Muscle layer of duodenum (tissue), 2 donors: ENCODE measurements at regions not wholly inside any gene's neighbourhood (a gene's known extent, or its start where the extent isn't known, plus 50 kb on each side); places are given as distances from the start of the nearest gene placed in this dataset.
"Not testable (repeated sequence)": the region's sequence is repeated elsewhere in the genome, so short reads cannot be mapped to it uniquely, and the experiment has no call there.

ENCODE experiments used
- H3K27ac ChIP-seq: one replicate; pipeline ENCODE4 v1.7.0; 2013; ENCODE audit warnings: mild to moderate bottlenecking, low read length
- H3K27me3 ChIP-seq: one replicate; pipeline ENCODE4 v1.7.0; 2013; ENCODE audit warnings: low read depth, mild to moderate bottlenecking, control low read depth, low read length
- H3K36me3 ChIP-seq, 2 donors: one replicate each; pipeline ENCODE4 v1.7.0; 2013; ENCODE audit warnings: low read length in 2 of 2, control low read depth in 1 of 2, mild to moderate bottlenecking in 1 of 2; ENCODE audit not compliant: insufficient read depth in 2 of 2, control insufficient read depth in 1 of 2
- H3K4me1 ChIP-seq, 2 donors: one replicate each; pipeline ENCODE4 v1.7.0; 2013; ENCODE audit warnings: low read length in 2 of 2, mild to moderate bottlenecking in 2 of 2, control low read depth in 1 of 2, moderate library complexity in 1 of 2; ENCODE audit not compliant: insufficient read depth in 2 of 2, control insufficient read depth in 1 of 2
- H3K4me3 ChIP-seq, 2 donors: one replicate each; pipeline ENCODE4 v1.7.0; 2013; ENCODE audit warnings: low read length in 2 of 2, low read depth in 1 of 2, mild to moderate bottlenecking in 1 of 2
- H3K9me3 ChIP-seq, 2 donors: one replicate each; pipeline ENCODE4 v1.7.0; 2013; ENCODE audit warnings: low read length in 2 of 2, control low read depth in 1 of 2, mild to moderate bottlenecking in 1 of 2; ENCODE audit not compliant: control insufficient read depth in 1 of 2
- donor health status: healthy.

- Histone ChIP-seq H3K36me3 (no peaks in the 10 kb centered on the region), H3K4me3 (no peak overlapping the region), H3K27me3 (no peaks in the 10 kb centered on the region), H3K27ac (no peak overlapping the region), H3K9me3 (no peaks in the 10 kb centered on the region), H3K4me1 (no peaks in the 10 kb centered on the region)
Observed at GRCh38 chr7:17415955-17416354, 117.5 kb downstream of the AHR start.

GRCh38 chr7:17420308-17421015, 122.0 kb downstream of the AHR start:
- not testable (repeated sequence) for H3K9me3 ChIP-seq, H3K27ac ChIP-seq, H3K4me3 ChIP-seq, H3K36me3 ChIP-seq, H3K27me3 ChIP-seq, H3K4me1 ChIP-seq

- no peaks in the 10 kb centered on the region for H3K4me1 ChIP-seq
- no peak overlapping the region for H3K27ac ChIP-seq
- no peaks in the 10 kb centered on the region for H3K27me3 ChIP-seq
- H3K4me3 ChIP-seq = no peak overlapping the region
- H3K9me3 ChIP-seq = no peaks in the 10 kb centered on the region
- no peaks in the 10 kb centered on the region for H3K36me3 ChIP-seq
Observed at GRCh38 chr7:17421941-17422340, 123.5 kb downstream of the AHR start.

- Histone ChIP-seq H3K27me3 (no peaks in the 10 kb centered on the region), H3K36me3 (no peaks in the 10 kb centered on the region), H3K27ac (no peak overlapping the region), H3K4me3 (no peak overlapping the region), H3K4me1 (no peaks in the 10 kb centered on the region), H3K9me3 (peaks cover 3% of the 10 kb centered on the region in 2 donors)
Observed at GRCh38 chr7:17422966-17423365, 124.5 kb downstream of the AHR start.

- Histone ChIP-seq H3K36me3 (no peaks in the 10 kb centered on the region), H3K4me1 (no peaks in the 10 kb centered on the region), H3K9me3 (peaks cover 5 to 13% of the 10 kb centered on the region in 2 donors), H3K27ac (no peak overlapping the region), H3K4me3 (peak overlapping the region in 1 of 2 donors; percentile 8), H3K27me3 (no peaks in the 10 kb centered on the region)
Observed at GRCh38 chr7:17427924-17428323, 129.5 kb downstream of the AHR start.

- H3K9me3 ChIP-seq = peaks cover 5 to 13% of the 10 kb centered on the region in 2 donors
- no peak overlapping the region for H3K4me3 ChIP-seq
- no peaks in the 10 kb centered on the region for H3K4me1 ChIP-seq
- H3K27ac ChIP-seq = no peak overlapping the region
- H3K27me3 ChIP-seq = no peaks in the 10 kb centered on the region
- H3K36me3 ChIP-seq = no peaks in the 10 kb centered on the region
Observed at GRCh38 chr7:17429579-17429978, 131.1 kb downstream of the AHR start.

- H3K4me1 ChIP-seq = no peaks in the 10 kb centered on the region
- peaks cover 4 to 12% of the 10 kb centered on the region in 2 donors for H3K9me3 ChIP-seq
- no peaks in the 10 kb centered on the region for H3K36me3 ChIP-seq
- no peak overlapping the region for H3K4me3 ChIP-seq
- no peak overlapping the region for H3K27ac ChIP-seq
- H3K27me3 ChIP-seq = no peaks in the 10 kb centered on the region
Observed at GRCh38 chr7:17432793-17433192, 134.3 kb downstream of the AHR start.

GRCh38 chr7:17434191-17434590, 135.7 kb downstream of the AHR start:
- Histone ChIP-seq H3K27me3 (no peaks in the 10 kb centered on the region), H3K27ac (no peak overlapping the region), H3K4me3 (no peak overlapping the region), H3K36me3 (no peaks in the 10 kb centered on the region), H3K4me1 (no peaks in the 10 kb centered on the region), H3K9me3 (no peaks in the 10 kb centered on the region)

- H3K27ac ChIP-seq = no peak overlapping the region
- no peaks in the 10 kb centered on the region for H3K27me3 ChIP-seq
- H3K9me3 ChIP-seq = no peaks in the 10 kb centered on the region
- H3K4me3 ChIP-seq = no peak overlapping the region
- no peaks in the 10 kb centered on the region for H3K36me3 ChIP-seq
- no peaks in the 10 kb centered on the region for H3K4me1 ChIP-seq
Observed at GRCh38 chr7:17434841-17435692, 136.6 kb downstream of the AHR start.

- Histone ChIP-seq H3K27ac (no peak overlapping the region), H3K36me3 (no peaks in the 10 kb centered on the region), H3K4me3 (no peak overlapping the region), H3K9me3 (no peaks in the 10 kb centered on the region), H3K27me3 (no peaks in the 10 kb centered on the region), H3K4me1 (no peaks in the 10 kb centered on the region)
Observed at GRCh38 chr7:17436126-17436525, 137.7 kb downstream of the AHR start.

GRCh38 chr7:17437586-17437985, 139.1 kb downstream of the AHR start:
- Histone ChIP-seq H3K36me3 (no peaks in the 10 kb centered on the region), H3K27ac (no peak overlapping the region), H3K27me3 (no peaks in the 10 kb centered on the region), H3K9me3 (no peaks in the 10 kb centered on the region), H3K4me3 (no peak overlapping the region), H3K4me1 (no peaks in the 10 kb centered on the region)
